ENCODE measurements at regions not wholly inside any gene's neighbourhood (a gene's known extent, or its start where the extent isn't known, plus 50 kb on each side); places are given as distances from the start of the nearest gene placed in this dataset.

- no peak for FAIRE-seq
Observed at GRCh38 chr3:3628676-3629328, 170.4 kb upstream of the LRRN1 start.

- no peak for FAIRE-seq
Observed at GRCh38 chr3:3627114-3627513, 172.1 kb upstream of the LRRN1 start.

GRCh38 chr3:3625544-3626271, 173.5 kb upstream of the LRRN1 start:
- no peak for FAIRE-seq

- no peak for FAIRE-seq
Observed at GRCh38 chr3:3619815-3620214, 179.4 kb upstream of the LRRN1 start.

GRCh38 chr3:3618623-3619022, 180.6 kb upstream of the LRRN1 start:
- FAIRE-seq: no peak

GRCh38 chr3:3615533-3615932, 183.7 kb upstream of the LRRN1 start:
- FAIRE-seq: no peak

- FAIRE-seq: no peak
Observed at GRCh38 chr3:3610581-3611298, 188.5 kb upstream of the LRRN1 start.

- FAIRE-seq: no peak
Observed at GRCh38 chr3:3606321-3606720, 192.9 kb upstream of the LRRN1 start.

GRCh38 chr3:3605226-3605625, 194.0 kb upstream of the LRRN1 start:
- no peak for FAIRE-seq

- FAIRE-seq: no peak
Observed at GRCh38 chr3:3603351-3603750, 195.9 kb upstream of the LRRN1 start.

- no peak for FAIRE-seq
Observed at GRCh38 chr3:3600665-3601340, 198.4 kb upstream of the LRRN1 start.

- FAIRE-seq: no peak
Observed at GRCh38 chr3:3599016-3599415, 200.2 kb upstream of the LRRN1 start.

GRCh38 chr3:3594986-3595385, 204.2 kb upstream of the LRRN1 start:
- FAIRE-seq: no peak

GRCh38 chr3:3589715-3590130, 209.5 kb upstream of the LRRN1 start:
- FAIRE-seq: no peak

GRCh38 chr3:3587647-3587972, 211.6 kb upstream of the LRRN1 start:
- FAIRE-seq: no peak

- FAIRE-seq: no peak
Observed at GRCh38 chr3:3586843-3587646, 212.2 kb upstream of the LRRN1 start.

GRCh38 chr3:3586336-3586735, 212.9 kb upstream of the LRRN1 start:
- no peak for FAIRE-seq

- no peak for FAIRE-seq
Observed at GRCh38 chr3:3579658-3580057, 219.6 kb upstream of the LRRN1 start.

GRCh38 chr3:3578718-3579117, 220.5 kb upstream of the LRRN1 start:
- no peak for FAIRE-seq

- FAIRE-seq: no peak
Observed at GRCh38 chr3:3577823-3578222, 221.4 kb upstream of the LRRN1 start.

- FAIRE-seq: no peak
Observed at GRCh38 chr3:3573341-3573740, 225.9 kb upstream of the LRRN1 start.

- no peak for FAIRE-seq
Observed at GRCh38 chr3:3560591-3561311, 238.5 kb upstream of the LRRN1 start.

Measured in TTC549 (cell line).